Dermis blood vessel endothelial cell (primary cell): ENCODE measurements at regions not wholly inside any gene's neighbourhood (a gene's known extent, or its start where the extent isn't known, plus 50 kb on each side); places are given as distances from the start of the nearest gene placed in this dataset.
"Not testable (repeated sequence)": the region's sequence is repeated elsewhere in the genome, so short reads cannot be mapped to it uniquely, and the experiment has no call there.

Experiments
- DNase-seq: peaks from one replicate; pipeline ENCODE4 v3.0.0; 2010

DNA sequence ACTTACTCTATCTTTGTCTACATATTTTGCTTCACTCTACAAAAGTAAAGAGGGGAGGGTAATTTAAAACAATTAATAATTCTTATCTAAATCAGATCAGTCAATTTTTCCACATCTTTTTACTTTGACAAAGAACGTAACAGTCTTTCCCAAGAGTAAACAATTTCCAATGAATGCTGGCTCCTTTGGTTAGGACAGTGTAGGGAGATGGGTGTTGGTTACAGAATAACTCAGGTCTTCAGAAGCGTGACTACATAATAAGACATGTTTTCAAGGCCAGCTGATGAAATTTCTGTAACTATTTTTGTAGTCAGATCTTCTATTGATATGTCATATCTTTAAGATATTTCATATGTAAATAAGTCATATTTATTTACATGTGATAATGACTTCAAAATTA lies 183.0 kb upstream of the CAND1 start:
- DNase-seq: no peak

DNA sequence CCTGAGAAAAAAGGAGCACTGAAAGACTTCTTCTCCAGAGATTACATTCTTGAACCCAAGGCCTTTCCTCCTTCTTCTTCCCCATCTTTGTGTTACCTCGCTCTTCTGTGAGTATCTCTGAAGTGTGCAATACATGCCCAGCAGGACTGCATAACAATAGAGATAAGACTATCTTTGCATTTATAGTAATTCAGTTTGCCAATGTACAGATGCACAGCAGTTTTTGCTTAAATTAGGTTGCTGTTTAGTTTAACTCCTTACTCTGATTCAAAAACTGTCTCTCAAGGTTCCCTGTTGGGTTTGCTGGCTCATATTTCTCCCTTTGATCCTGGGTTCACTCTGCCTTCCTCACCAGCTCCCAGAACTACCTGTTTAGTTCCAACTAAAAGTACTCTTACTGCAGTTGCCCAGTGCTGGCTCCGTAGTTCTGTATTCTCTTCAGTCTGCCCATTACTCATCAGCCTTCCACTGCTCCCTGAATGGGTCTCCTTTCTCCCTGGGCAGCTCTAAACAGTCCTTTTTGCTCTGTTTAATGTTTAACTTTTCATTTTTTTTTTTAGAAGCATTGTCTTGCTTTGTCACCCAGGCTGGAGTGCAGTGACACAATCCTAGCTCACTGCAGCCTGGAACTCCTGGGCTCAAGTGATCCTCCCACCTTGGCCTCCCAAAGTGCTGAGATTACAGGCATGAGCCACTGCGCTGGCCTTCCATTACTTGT lies 180.6 kb upstream of the CAND1 start:
- no peak for DNase-seq

DNA sequence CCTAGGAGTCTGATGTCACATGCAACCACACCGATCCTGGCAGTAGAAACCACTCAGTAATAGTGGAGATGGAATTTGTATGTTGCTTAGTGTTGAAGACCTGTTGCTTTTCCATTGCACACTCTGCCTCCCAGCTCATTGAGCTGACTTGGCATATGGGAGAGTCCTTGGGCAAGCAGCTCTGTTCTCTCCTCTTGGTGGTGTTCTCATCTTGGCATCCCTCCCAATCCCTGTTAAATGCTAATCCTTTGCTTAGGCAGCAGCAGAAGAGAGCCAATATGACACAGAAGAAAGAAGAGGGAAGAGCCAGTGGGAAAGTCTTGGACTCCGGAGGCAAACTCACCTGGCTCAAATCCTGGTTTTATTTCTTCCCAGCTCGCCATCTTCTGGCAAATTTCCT lies 178.0 kb upstream of the CAND1 start:
- no peak for DNase-seq

DNA sequence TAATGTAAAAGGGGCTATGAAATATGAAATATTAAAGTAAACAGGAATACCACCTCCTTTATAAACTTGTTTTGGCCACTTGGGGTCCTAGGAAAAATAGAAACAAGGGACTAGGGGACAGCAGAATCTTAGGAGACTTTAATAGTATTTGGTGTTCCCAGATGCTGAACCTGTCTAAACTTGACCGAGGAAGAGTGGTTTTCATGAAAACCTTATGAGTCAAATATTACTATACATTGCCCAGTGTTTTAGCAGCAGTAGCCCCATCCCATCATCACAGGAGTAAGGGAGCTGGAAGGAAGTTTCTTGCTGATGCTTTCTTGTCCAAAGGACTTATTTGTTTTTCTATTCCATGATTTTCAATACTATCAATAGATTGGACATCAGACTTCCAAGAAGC lies 177.5 kb upstream of the CAND1 start:
- DNase-seq: no peak

DNA sequence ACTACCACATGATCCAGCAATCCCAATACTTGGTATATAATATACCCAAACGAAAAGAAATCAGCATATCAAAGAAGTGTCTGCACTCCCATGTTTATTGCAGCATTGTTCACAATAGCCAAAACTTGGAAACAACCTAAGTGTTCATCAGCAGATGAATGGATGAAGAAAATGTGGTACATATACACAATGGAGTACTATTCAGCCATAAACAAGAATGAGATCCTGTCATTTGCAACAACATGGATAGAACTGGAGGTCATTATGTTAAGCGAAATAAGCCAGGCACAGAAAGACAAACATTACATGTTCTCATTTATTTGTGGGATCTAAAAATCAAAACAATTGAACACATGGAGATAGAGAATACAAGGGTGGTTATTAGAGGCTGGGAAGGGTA lies 176.2 kb upstream of the CAND1 start:
- DNase-seq: not testable (repeated sequence)

DNA sequence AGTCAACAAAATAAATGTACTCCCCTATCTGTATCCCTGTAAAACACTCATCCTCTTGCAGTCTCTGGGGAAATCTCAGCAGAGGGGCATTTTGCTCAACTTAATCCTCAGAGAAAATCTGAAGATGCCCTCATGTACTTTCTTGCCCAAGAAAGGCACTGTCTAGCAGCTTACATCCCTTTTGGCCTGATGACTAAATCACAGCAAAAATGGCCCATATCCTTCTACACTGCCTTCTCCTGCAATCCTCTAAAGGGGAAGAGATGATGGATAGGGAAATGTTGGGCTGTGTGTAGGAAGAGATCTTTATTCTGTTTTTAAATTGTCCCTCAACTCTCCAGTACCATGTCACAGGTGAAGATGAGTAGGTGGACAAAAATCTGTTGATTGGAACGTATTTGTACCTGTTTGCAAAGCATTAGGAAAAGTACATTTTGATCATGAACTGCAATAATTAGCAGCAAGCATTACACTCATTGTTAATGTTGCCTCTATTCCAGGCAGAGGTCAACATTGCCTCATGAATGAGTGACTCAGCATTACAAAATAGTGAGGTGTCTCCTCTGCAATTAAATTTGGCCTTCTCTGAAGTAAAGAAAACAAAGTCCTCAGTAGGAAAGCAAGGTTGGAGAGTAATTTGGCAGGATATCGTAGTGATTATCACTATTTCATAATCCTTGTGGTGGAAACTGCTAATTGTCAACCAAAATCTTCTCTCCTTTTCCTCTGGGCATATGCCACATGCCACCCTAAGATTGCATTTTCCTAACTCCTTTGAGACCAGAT lies 172.4 kb upstream of the CAND1 start:
- DNase-seq: no peak

DNA sequence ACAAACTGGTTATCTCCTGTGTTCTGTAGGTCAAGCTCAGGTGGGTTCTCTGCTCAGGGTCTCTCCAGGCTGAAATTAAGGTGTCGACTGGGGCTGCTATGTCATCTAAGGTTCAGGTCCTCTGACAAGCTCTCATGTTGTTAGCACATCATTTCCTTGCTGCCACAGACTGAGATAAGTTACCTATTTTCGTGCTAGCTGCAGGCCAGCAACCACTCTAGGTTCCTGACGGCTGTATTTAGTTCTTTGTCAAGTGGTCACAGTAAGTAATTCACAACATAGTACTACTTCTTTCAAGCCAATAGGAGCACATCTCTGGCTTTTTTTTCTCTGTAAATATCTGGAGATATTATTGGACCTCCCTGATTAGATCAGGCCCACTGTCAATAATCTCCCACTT lies 169.3 kb upstream of the CAND1 start:
- DNase-seq: no peak

DNA sequence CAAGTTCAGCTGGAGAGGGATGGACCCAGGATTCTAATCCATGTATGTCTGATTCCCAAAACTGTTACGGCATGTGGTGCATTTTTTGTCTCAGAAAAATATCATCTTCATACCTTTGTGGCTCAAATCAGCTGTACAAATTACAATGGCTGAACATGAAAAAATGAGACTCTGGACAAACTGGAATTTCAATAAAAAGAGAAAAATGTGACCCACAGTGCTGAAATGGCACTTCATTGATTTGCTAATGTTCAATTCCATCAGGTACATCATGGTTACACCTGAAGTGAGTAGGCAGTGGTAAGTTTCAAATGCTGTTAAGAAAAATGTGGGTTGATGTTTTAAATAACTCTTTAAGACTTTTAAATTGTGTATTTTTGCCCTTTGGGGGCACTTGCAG lies 165.6 kb upstream of the CAND1 start:
- DNase-seq: no peak

DNA sequence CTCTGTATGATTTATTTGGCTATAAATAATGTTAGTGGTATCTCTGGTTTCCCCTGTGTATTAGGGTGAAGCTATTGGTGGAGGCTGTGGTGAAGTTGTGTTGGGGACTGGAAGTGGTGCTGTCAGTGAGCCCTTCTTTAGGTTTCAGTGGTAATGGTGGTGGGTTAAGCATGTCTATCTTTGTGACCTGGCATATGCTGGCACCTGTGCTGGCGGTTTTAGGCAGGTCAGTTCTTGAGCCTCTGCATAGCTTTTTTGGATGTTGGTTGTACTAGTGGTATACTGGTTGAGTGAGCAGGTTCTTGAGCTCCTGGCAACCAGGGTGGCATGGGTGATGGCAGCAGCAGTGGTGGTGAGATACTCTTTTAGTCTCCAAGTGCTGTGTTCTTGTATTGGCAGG lies 161.9 kb upstream of the CAND1 start:
- DNase-seq: no peak

DNA sequence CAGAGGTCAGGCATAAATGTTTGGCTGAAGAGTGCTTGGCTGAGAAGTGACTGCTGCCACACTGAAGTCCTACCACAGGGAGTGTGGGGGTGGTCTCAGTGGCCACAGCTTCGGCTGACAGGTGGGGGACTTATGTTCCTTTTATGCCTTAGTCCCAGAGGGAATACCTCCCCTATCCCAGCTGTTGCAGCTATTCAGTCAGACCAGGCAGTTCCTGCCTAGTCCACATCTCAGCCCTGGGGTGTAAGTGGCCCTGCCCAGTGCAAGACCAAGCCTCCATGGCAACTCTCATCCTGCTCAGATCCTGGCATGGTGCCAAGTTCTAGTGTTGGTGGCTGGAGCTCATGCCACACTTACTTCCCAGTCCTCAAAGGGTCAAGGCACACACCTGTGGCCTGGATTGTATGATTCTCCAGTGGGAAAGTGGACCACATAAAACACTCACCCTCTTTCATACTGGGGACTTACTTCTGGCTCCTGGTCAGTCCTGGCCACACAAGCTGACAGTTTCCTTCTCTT lies 161.3 kb upstream of the CAND1 start:
- no peak for DNase-seq

DNA sequence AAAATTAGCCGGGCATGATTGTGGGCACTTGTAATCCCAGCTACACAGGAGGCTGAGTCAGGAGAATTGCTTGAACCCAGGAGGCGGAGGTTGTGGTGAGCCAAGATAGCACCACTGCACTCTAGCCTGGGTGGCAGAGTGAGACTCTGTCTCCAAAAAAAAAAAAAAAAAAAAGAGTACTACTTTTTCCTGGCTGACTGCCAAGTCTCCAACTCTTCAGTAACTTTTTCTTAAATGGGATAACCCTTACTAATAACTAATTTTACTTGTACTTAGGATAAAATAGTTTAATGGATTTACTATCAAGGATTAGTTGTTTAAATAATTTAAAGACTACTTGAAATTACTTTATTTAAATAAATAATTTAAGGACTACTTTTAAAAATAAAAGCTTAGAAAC lies 158.8 kb upstream of the CAND1 start:
- not testable (repeated sequence) for DNase-seq

DNA sequence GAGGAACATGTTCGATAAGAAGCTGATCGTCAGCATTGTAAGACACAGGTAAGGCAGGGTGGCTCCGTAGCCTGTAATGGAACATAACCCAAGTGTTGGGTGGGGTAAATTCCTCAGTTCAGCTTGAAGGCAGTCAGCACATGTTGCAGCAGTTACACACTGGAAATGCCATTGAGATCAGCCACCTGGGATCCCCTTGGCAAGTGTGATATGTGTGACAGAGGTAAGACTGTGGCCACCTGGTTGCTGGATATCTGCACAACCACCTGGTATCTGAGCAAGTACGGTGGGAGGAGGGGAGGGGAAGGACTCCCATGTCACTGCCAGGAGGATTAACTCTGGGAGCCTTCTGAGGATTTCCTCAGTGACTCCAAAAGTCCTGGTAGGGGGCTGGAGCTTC lies 158.0 kb upstream of the CAND1 start:
- DNase-seq: no peak

DNA sequence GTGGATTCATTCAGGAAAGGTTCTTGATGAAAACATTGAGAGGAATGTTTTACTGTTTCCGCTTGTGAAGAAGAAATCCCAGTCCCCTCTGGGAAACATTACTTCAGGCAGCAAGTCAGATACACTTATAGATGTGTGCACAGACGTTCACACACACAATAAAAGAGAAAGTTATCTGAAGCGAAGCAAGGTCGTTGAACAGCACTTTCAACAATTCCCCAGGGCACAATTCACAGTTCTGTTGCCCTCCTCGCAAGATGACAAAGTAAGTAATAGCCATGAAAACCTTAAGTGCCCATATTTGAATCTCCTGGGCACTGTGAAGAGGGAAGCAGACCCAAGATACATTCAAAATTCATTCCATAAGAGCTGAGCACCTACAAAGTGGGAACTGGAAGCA lies 156.6 kb upstream of the CAND1 start:
- DNase-seq: no peak

DNA sequence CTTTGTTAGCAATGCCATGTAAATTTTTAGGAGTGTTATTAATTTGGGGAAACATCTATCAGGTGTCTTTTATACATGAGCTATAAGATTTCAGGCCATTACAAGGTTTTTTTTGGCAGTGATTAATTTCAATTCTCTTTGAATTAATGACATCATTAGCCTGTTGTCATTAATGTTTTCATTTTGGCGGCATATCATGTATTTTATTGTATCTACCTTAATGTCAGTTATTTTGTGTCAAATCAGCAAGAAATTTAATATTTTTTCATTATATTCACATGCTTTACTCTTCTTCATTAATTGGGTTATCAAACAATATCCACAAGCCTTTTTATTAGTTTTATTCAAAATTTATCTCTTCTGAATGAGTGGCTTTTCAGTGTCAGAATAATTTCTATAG lies 153.0 kb upstream of the CAND1 start:
- no peak for DNase-seq

DNA sequence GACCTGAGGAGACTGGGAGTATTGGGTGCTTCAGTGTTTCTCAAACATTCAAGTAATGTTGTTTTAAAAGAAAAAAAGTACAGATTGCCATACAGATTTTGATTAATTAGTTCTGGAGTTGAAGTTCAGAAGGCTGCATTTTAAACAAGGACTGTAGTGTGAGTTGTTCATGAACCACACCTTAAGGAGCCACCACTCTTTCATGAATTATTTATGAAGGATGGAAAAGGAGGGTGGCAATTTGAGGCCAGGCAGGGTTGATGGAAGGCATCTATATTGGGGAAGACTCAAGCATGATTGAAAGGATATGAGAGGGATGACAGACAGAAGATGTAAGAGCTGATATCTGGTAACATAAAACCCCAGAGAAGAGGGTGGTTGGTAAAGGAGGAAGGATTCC lies 146.6 kb upstream of the CAND1 start:
- DNase-seq: no peak

DNA sequence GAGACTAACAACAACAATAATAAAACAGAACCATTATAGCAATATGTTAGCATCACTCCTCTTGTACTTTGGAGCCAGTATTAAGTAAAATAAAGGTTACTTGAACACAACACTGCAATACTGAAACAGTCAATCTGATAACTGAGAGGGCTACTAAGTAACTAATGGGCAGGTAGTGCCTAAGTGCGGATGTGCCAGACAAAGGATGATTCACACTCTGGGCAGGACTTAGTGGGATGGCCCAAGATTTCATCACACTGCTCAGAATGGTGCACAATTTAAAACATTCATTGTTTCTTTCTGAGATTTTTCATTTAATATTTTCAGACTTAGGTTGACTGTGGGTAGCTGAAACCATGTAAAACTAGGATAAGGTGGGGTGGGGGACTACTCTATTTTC lies 131.9 kb upstream of the CAND1 start:
- DNase-seq: no peak

DNA sequence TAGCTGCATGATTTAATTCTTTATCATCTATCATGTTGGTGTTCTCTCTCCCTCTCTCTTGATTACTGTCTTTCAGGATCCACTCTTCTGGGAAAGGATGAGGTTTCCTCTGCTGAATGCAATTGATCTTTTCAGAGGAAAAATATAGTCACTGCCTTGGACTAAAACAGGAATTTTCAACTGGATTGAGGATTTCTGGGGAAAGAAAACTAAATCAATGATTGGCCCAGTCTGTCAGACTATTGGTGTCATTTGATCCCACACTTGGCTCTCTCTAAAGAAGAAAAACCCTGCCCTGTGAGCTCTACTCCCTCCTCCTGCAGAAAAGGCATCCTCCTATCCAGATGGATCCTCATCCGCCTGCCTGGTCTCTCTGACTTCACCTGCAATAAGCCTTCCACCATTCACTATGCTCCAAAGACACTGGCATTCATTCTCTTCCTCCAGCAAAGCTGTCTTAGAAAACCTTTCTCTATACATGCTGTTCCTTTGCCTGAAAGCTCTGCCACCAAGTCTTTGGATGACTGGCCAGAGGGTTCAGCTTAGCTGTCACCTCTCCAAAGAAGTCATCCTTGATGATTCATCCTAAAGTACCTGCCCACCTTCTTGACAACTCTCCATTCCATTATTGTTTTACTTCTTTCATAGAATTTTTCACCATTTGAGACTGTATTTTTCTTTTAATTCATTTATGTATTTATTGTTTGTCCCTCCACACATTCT lies 127.7 kb upstream of the CAND1 start:
- DNase-seq: no peak

DNA sequence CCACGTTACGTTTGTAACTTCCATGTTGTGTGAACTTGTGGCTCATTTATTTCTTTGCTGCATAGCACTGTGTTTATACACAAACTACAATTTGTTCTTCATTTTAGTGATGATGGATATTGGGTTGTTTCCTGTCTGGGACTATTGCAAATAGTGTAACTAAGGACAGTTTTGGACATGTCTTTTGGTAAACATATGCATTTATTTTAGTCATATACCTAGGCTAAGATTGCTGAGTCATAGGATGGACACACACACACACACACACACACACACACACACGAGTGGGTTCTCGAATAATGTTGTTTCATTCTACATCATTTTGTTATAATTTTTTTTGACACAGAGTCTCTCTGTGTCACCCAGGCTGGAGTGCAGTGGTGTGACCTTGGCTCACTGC lies 123.5 kb upstream of the CAND1 start:
- no peak for DNase-seq

DNA sequence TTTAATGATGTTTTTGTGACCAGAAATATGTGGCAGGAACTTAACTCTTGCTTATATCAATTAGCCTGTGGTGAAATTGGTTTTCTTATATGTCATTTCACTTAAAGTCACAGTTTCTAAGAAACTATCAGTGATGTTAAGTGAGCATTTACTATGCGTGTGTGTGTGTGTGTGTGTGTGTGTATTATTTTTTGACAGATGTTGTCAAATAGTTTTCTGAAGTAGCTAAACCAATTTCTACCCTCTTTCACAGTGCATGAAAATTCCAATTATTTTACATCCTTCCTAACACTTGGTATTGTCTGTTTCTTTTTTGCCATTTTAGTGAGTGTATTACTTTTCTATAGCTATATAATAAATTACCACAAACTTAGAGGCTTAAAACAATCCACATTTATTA lies 122.1 kb upstream of the CAND1 start:
- no peak for DNase-seq

DNA sequence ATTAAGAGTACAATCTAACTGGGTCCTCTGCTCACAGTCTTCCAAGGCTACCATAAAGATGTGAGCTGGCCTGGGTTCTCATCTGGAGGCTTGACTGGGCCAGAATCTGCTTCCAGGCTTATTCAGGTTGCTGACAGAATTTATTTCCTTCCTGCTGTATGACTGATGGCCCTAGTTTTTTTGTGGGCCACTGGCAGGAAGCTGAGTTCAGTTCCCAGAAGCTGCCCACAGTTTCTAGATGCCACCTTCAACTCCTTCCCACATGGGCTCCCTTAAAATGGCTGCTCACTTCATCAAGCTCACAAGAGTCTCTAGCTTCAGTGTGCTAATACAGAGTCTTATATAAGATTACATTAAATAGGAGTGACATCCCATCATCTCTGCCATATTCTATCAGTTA lies 121.7 kb upstream of the CAND1 start:
- DNase-seq: no peak

DNA sequence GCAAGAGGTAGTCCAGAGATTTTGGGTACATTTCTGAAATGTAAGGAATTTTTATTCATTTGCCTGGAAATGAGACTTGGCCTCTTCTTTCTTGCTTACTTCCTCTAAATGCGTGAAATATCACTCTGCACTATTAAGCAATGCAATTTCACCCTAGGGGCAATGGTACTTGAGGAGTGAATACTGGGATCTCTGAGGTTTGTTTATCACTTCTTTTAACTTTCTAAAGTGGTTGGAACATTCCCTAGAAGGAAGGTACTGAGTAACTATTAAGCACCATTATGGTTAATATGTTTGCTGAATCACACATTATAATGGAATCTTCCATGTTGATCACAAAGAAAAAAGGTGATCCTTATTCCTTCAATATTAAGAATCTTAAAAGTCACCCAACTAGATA lies 120.9 kb upstream of the CAND1 start:
- no peak for DNase-seq

DNA sequence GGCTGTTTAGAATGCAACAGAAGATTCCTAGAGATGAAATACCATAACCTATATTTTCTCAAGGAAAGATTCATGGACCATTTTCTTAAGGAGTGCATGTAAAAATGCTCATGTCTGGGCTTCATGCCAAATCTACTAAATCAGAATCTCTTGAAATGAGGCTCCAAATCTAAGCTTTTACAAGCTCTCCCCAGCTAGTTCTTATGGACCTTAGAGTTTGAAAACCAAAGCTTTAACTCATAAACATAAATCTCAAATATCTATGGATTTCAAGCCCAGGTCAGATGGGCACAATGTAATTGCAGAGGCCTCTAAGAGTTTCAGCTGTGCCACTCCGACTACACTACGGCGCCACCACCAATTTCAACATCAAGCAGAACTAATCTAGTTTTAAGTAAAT lies 117.3 kb upstream of the CAND1 start:
- no peak for DNase-seq

DNA sequence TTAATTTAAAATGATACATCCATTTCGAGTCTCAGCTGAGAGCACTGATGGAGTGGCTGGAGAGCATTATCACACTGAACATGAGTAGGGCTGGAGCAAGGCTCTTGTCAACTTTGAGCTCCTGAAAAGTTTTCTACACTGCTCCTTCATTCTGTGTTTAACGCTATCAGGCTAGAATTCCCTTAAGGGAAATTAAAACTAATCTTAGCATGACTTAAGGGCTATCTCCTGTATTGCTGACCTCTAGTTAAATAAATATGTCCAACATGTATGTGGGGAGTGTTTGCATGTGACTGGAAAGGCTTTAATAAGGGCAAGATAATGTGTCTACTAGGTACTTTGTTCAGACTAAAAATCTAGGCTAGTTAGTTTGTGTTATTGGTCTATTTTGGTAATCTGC lies 116.7 kb upstream of the CAND1 start:
- no peak for DNase-seq

DNA sequence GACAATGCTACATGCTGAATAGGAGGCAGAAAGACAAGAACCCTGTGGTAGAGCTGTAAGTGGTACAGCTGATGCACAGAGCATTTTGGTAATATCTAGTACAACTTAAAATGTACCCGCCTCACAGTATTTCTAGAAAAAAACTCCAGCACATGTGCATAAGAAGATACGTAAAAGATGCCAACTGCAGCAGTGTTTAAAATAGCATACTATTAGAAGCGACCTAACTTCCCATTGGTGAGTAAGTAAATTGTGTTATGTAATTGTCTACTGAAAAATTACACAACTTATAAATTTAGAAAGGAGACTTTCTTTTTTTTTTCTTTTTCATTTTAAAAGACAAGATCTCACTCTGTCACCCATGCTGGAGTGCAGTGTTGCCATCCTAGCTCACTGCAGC lies 114.3 kb upstream of the CAND1 start:
- DNase-seq: no peak
